PC-9 (cell line): ENCODE measurements at regions not wholly inside any gene's neighbourhood (a gene's known extent, or its start where the extent isn't known, plus 50 kb on each side); places are given as distances from the start of the nearest gene placed in this dataset.

ENCODE experiments used
- CTCF ChIP-seq: fragments of 200-600 bp; sonication (generic); conservative IDR thresholded peaks from 2 replicates; pipeline ENCODE4 v1.6.1; 2017; ENCODE audit warnings: mixed run types, antibody characterized with exemption, mild to moderate bottlenecking, moderate library complexity
- EZH2 ChIP-seq: fragments of 200-600 bp; sonication (generic); IDR thresholded peaks from 2 replicates; pipeline ENCODE4 v1.8.0; 2017; ENCODE audit warnings: antibody characterized with exemption, low read depth

DNA sequence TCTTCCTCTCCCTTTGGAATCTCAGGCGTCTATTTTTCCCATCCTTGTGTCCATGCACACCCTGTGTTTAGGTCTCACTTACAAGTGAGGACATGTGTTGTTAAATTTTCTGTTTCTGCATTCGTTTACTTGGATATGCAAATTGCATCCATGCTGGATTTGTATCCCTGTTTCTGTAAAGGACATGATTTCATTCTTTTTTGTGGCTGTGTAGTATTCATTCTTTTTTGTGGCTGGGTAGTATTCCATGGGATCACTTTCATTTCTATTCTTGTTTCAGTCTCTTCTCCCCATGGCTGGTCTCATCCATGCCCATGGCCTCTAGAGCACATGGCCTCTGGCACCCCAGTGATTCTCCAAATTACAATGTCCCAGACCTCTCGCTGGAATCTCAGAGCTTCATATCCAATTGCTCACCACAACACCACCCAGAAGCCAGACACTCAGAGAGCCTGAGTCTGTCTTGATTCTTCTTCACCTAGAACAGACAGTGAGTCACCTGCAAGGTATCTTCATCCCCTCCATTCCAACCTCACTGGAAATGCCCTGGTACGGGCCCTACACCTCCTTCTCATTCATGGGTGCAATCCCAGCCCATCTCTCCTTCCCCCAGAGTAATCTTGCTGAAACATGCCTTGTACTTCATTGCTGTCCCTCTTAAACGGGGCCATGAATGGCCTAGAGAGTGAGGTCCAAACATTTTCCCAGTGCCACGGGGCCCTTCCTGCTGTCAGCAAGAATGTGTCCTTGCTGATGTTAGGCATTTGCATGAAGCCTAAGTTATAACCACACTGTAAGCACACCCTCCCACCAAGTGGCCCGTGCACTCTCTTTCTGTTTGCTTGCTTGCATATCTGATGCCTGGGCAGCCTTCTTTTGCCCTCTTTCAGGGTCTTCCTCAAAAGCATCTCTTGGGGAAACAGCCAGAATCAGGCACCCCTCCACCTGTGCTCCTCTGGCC, 476.2 kb upstream of the TSHZ3 start:
- TF ChIP-seq CTCF (no peak), EZH2 (no peak)
